NCI-H2081 (cell line): ENCODE measurements at regions not wholly inside any gene's neighbourhood (a gene's known extent, or its start where the extent isn't known, plus 50 kb on each side); places are given as distances from the start of the nearest gene placed in this dataset.

Source experiments
- DNase-seq, 2 experiments: peaks; one replicate each; lab custom pipeline; 2025; lab: John Stamatoyannopoulos, UW

GRCh38 chr14:34044666-34045306 is 93.9 kb upstream of the EGLN3 start:
- DNase-seq, result no peak

DNA sequence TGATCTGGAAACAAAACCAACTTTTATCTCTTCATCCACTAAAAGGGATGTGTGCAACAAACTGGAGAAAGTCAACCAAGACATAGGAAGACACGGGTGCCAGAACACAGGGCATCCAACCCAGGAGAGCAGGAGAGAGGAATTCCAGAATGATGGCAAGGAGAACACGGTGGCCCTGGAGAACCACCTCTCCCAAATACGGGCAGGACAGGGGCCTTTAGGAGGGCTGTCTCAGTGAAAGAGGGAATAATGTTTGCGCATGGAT is 93.4 kb upstream of the EGLN3 start:
- no peak for DNase-seq

DNA sequence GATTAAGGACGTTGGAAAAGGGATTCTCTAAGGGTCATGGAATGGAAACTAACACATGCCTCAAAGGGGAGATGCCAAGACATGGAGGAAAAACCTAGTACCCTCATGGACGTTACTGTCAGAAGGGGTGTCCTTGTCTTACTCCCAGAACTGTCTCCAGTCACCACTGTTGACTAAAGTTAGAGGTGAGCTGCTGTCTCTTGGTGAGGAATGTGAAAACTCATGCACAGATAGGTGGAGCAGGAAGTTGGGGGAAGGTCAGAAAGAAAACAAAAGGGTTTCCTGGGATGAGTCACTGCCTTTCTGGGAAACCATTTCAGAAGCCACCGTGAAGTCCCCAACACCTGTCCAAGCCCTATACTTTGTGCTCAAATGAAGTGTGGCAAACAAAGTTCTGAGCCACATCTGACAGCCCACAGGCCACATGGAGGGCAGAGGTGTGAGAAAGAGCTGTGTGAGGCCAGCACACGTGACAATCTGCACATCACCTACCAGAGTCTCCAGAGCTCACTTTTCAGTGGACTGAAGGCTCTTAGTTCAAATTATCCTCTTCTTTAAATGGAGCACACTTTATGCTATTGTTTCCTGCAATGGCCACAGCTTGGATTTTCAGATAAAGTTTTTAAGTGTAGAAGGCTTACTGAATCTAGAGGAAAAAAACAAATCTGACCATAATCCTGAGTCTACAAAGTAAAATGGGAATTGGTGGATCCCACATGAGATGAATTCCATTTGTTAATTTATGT is 92.9 kb upstream of the EGLN3 start:
- DNase-seq, result no peak

- DNase-seq, result no peak
These were observed 90.3 kb upstream of the EGLN3 start for GRCh38 chr14:34041220-34041619.

- no peak for DNase-seq
These were observed 89.9 kb upstream of the EGLN3 start for GRCh38 chr14:34040766-34041165.

- no peak for DNase-seq
These were observed 88.7 kb upstream of the EGLN3 start for GRCh38 chr14:34039428-34040047.

DNA sequence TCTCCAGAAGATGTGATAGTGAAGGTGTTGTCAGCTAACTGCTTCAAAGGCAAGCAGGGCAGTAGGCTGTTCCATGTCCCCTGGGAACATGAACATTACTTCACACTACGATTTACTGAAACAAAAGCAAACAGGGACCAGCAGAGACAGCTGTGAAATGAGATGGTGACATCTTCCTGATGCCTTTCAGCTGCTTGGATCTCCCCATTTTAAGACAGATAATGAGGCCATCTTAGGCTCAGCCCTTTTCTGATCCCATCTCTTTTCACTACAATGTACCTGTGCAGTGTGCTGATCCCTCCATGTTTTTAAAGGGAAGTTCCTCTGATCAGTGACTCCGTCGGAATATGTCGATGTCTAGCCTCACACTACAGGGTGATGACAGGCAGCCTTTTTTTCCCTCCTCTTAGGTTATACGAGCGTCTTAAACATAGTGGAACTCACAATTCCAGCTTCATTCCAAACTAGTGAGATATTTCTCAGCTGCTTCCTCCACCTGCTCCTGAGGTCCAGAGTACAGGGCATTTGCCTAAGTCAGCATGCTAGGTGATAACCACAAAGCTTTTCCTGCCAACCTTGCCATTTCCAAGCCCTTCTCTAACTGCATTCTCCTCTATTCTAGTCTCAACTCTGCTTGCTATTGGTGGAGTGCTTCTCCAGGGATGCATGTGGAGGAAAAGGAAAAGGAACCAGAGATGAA is 87.6 kb upstream of the EGLN3 start:
- no peak for DNase-seq

GRCh38 chr14:34036319-34036766 is 85.5 kb upstream of the EGLN3 start:
- no peak for DNase-seq

GRCh38 chr14:34035934-34036250 is 85.0 kb upstream of the EGLN3 start:
- DNase-seq, result no peak

GRCh38 chr14:34035177-34035933 is 84.5 kb upstream of the EGLN3 start:
- DNase-seq, result no peak

- no peak for DNase-seq
These were observed 83.7 kb upstream of the EGLN3 start for GRCh38 chr14:34034447-34035176.

GRCh38 chr14:34032720-34033119 is 81.8 kb upstream of the EGLN3 start:
- DNase-seq, result no peak

DNA sequence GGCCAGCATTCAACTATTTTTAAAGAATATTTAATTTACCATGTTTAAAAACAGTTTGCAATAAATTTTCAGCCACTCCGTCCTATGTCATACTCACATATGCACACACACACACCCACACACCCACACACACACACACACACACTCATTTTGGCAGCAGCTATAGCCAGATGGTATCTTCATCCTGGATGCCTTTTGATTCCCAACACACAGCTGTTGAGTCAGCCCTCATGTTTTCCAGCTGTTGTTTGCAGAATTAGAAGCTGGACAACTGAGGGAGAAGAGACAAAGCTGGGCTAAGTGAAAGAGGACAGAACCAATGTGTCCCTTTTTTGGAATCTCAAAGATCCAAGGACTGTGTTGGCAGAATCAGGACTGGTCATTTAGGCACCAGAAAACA is 80.0 kb upstream of the EGLN3 start:
- no peak for DNase-seq

- DNase-seq, result no peak
These were observed 79.1 kb upstream of the EGLN3 start for GRCh38 chr14:34029921-34030334.

GRCh38 chr14:34027990-34028495 is 77.2 kb upstream of the EGLN3 start:
- DNase-seq, result no peak

GRCh38 chr14:34027130-34027989 is 76.5 kb upstream of the EGLN3 start:
- no peak for DNase-seq

DNA sequence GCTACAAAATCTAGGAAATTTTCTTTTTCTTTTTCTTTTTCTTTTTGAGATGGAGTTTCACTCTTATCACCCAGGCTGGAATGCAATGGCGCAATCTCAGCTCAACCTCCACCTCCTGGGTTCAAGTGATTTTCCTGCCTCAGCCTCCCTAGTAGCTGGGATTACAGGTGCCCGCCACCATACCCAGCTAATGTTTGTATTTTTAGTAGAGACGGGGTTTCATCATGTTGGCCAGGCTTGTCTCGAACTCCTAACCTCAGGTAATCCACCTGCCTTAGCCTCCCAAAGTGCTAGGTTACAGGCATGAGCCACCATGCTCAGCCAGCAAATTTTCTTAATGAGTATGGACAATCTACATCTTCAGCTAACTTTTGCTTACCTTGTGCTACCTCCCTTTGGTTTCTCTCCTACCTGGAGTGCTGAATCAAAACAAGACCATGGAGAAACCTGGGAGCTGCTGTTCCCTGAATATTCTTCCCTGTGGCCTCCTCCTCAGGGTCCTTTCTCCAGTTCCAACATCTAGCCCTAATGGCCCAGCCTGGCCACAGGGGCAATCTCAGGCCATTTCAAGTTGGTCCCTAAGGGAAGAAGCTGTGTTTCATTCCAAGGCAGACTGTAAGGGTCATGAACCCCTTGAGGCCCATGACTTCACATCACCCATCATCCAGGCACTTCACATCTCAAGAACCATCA is 74.6 kb upstream of the EGLN3 start:
- DNase-seq, result no peak

DNA sequence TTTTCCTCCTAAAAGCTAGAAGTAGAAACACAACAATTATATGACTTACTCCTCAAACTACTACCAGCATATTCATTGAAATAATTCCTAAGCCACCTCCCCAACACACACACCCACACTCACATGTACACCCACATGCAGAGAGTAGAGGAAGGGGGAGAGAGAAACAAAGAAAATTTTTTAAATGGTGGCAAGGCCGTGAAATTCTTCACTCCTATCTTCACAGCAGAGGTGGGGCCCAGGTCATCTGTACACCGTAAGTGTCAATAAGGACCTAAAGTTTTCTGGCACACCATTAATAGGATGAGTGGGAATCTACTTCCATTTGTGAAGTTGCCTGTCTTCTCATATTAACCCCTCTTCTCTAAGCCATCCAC is 73.9 kb upstream of the EGLN3 start:
- DNase-seq, result no peak

DNA sequence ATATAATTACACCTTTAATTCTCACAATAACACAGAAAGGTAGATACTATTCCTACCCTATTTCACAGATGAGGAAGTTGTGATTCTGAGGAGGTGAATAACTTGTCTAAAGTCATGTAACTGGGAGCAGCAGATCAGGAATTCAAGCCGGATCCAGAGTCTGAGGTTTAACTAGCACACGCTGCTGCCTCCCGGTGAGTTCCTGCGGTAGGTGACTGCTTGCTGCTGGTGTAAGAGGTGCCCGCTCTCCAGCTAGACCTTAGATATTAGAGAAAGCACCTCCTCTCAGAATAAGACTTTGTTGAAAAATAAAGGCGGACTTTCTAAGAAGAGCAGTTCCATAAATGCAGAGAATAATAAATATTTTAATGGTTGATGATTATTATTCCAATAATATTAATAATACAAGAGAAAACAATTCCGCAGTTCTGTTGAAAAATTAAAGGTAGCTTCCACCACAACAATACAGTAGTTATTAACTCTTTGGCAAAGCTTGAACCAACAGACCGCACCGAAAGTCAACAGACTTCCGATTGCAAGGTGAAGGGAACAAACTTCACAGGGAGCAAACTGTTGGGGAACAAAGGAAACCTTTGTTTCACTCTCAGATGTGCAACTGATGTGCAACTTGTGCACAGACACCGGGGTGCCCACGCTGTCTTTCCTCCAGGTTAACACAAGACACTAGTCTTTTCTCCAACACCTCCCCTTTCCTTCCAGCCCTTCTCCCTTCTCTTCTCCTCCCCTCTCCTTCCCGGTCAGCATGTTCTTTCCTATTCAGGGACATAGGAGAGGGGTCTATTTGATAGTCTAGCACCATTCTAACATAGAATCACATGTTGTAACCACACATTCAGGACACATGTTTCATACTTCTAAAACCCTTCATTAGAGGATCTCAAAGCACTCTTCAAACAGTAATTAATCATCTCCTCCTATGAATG is 73.2 kb upstream of the EGLN3 start:
- DNase-seq, result no peak
